Pancreas (tissue), 10 donors: ENCODE measurements at regions not wholly inside any gene's neighbourhood (a gene's known extent, or its start where the extent isn't known, plus 50 kb on each side); places are given as distances from the start of the nearest gene placed in this dataset.
A peak's percentile ranks its signal among the peaks of the same experiment; 100 is the strongest.

Source experiments
- ATAC-seq, 4 donors: fragments of 200-7000 bp; cut with Tn5 transposase; one replicate each; pipeline versions ENCODE4 v1.8.0 to v1.9.1; 2020; ENCODE audit warnings: mild to moderate bottlenecking in 4 of 4, moderate library complexity in 4 of 4
- DNase-seq, 6 donors: peaks; one replicate each; pipeline ENCODE4 v3.0.0-alpha.2; 2020
- FAIRE-seq: peaks from 2 replicates; lab custom pipeline; 2012; peaks lifted over from hg19 to GRCh38; lab: Jason Lieb, UNC
- H3K27ac ChIP-seq, 4 donors: fragments of 200-600 bp; sonication (generic); 1 replicate in 3 of 4; 2 replicates in 1 of 4; pipeline versions ENCODE4 v1.5.0 to v1.8.0; 2020
- H3K27me3 ChIP-seq, 4 donors: fragments of 200-600 bp; one replicate each; pipeline ENCODE4 v1.8.0; 2021
- H3K36me3 ChIP-seq, 3 donors: fragments of 200-600 bp; sonication (generic) in 1 of 3; one replicate each; pipeline versions ENCODE4 v1.5.0 to v1.8.0; 2020 to 2021
- H3K4me1 ChIP-seq, 3 donors: fragments of 200-600 bp; one replicate each; pipeline ENCODE4 v1.8.0; 2021
- H3K4me3 ChIP-seq, 4 donors: fragments of 200-600 bp; sonication (generic) in 2 of 4; one replicate each; pipeline versions ENCODE4 v1.5.0 to v1.8.0; 2020 to 2021
- H3K9me3 ChIP-seq, 4 donors: fragments of 200-600 bp; one replicate each; pipeline ENCODE4 v1.8.0; 2021
- CTCF ChIP-seq, 4 donors: fragments of 200-600 bp; sonication (generic) in 3 of 4; IDR thresholded peaks; one replicate each; pipeline versions ENCODE4 v1.5.0 to v1.8.0; 2021; ENCODE audit warnings: antibody characterized with exemption in 4 of 4
- WGBS, 2 donors: extraction: QIAGEN DNeasy Blood & Tissue Kit; methylation state at CpG; one replicate each; pipeline ENCODE4 v1.1.7; 2013; 5-methylcytosine and 5-hydroxymethylcytosine counted together
- intact Hi-C, 3 donors: fragments of 100-400 bp; cut with DNase I; formaldehyde crosslinking; loops; one replicate each; pipeline versions ENCODE4 v1.11.1 to v1.14.2; 2022
- donor health status: healthy with polysubstance abuse.
- donor health status: DM: no; HTN: no; CAD: no; lungs with moderate emphysema.
- donor health status: DM: no; HTN: no; CAD: no.
- donor health status: control.
- donor health status: control.
- donor health status: Bipolar disorder and iron deficiency.
- donor health status: DM: yes; HTN: yes; CAD: no.
- donor health status: DM: no; HTN: no; CAD: no.
- donor health status: DM: no; HTN: no; CAD: no.
- donor health status: DM: yes; HTN: yes; CAD: no.

- no peak for TF ChIP-seq CTCF (IDR thresholded peaks at IDR 0.05)
- intact Hi-C loops = no loop called here
- DNase-seq = no peak
- ATAC-seq = no peak
- H3K36me3 ChIP-seq = no peaks in the 10 kb centered on the region
- H3K4me1 ChIP-seq = peaks cover 0 to 2% (median 0%) of the 10 kb centered on the region in 3 donors
- WGBS, 2 donors = 33 to 38% methylated on average over 2 of the region's 2 CpGs
- H3K4me3 ChIP-seq = no peak overlapping the region
- no peaks in the 10 kb centered on the region for H3K9me3 ChIP-seq
- no peak overlapping the region for H3K27ac ChIP-seq
- no peaks in the 10 kb centered on the region for H3K27me3 ChIP-seq
- FAIRE-seq = no peak
Measured at GRCh38 chr6:74319292-74319691, 623.3 kb downstream of the CD109 start.

GRCh38 chr6:74318738-74319137, 622.7 kb downstream of the CD109 start:
- FAIRE-seq (no peak), DNase-seq (no peak), ATAC-seq (peak in 2 of 4 donors; percentile 26 to 35)
- Histone ChIP-seq H3K4me3 (no peak overlapping the region), H3K27ac (no peak overlapping the region), H3K27me3 (no peaks in the 10 kb centered on the region), H3K36me3 (no peaks in the 10 kb centered on the region), H3K9me3 (no peaks in the 10 kb centered on the region), H3K4me1 (peaks cover 0 to 2% (median 0%) of the 10 kb centered on the region in 3 donors)
- TF ChIP-seq CTCF (IDR thresholded peaks at IDR 0.05) = no peak
- intact Hi-C loops = no loop called here

GRCh38 chr6:74312081-74312480, 616.1 kb downstream of the CD109 start:
- FAIRE-seq (no peak), ATAC-seq (no peak), DNase-seq (no peak)
- Histone ChIP-seq H3K27ac (no peak overlapping the region), H3K4me3 (no peak overlapping the region), H3K4me1 (no peaks in the 10 kb centered on the region), H3K36me3 (no peaks in the 10 kb centered on the region), H3K27me3 (no peaks in the 10 kb centered on the region), H3K9me3 (no peaks in the 10 kb centered on the region)
- TF ChIP-seq CTCF (IDR thresholded peaks at IDR 0.05) = no peak
- 65 to 82% methylated on average over 1 of the region's 1 CpG for WGBS, 2 donors
- intact Hi-C loops = no loop called here

- no peak for FAIRE-seq
- Histone ChIP-seq H3K27ac (no peak overlapping the region), H3K4me1 (no peaks in the 10 kb centered on the region), H3K36me3 (no peaks in the 10 kb centered on the region), H3K27me3 (no peaks in the 10 kb centered on the region), H3K4me3 (no peak overlapping the region), H3K9me3 (no peaks in the 10 kb centered on the region)
- ATAC-seq = no peak
- intact Hi-C loops = no loop called here
- TF ChIP-seq CTCF (IDR thresholded peaks at IDR 0.05) = no peak
- no peak for DNase-seq
- 57% methylated on average over 2 of the region's 2 CpGs for WGBS, 2 donors
Measured at GRCh38 chr6:74311431-74311830, 615.4 kb downstream of the CD109 start.

GRCh38 chr6:74289884-74290283, 593.9 kb downstream of the CD109 start:
- WGBS, 2 donors = 34 to 44% methylated on average over 3 of the region's 3 CpGs
- no peak for TF ChIP-seq CTCF (IDR thresholded peaks at IDR 0.05)
- Histone ChIP-seq H3K4me3 (no peak overlapping the region), H3K9me3 (no peaks in the 10 kb centered on the region), H3K36me3 (no peaks in the 10 kb centered on the region), H3K27me3 (no peaks in the 10 kb centered on the region), H3K27ac (no peak overlapping the region), H3K4me1 (no peaks in the 10 kb centered on the region)
- ATAC-seq = no peak
- no peak for FAIRE-seq
- DNase-seq = no peak
- intact Hi-C loops = no loop called here
